ENCODE measurements at regions not wholly inside any gene's neighbourhood (a gene's known extent, or its start where the extent isn't known, plus 50 kb on each side); places are given as distances from the start of the nearest gene placed in this dataset.

DNA sequence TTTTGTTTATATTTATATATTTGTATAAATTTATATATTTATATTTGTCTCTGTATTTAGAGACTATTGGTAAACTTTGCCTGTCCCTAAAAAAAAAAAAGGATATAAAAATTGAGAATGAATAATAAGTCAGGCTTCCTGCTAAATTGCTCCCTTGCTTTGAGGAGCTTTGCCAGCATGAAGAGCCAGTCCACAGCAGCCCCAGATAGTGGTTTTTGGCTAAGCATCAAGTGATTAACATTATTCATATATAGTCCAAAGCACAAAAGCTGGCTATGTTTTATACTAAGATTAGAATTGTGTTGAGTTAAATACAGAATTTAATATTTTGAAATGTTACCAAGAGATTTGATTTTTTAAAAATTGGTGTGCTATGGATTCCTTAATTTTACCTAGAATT is 264.9 kb upstream of the FERD3L start:
- TF ChIP-seq, protein P1, sequence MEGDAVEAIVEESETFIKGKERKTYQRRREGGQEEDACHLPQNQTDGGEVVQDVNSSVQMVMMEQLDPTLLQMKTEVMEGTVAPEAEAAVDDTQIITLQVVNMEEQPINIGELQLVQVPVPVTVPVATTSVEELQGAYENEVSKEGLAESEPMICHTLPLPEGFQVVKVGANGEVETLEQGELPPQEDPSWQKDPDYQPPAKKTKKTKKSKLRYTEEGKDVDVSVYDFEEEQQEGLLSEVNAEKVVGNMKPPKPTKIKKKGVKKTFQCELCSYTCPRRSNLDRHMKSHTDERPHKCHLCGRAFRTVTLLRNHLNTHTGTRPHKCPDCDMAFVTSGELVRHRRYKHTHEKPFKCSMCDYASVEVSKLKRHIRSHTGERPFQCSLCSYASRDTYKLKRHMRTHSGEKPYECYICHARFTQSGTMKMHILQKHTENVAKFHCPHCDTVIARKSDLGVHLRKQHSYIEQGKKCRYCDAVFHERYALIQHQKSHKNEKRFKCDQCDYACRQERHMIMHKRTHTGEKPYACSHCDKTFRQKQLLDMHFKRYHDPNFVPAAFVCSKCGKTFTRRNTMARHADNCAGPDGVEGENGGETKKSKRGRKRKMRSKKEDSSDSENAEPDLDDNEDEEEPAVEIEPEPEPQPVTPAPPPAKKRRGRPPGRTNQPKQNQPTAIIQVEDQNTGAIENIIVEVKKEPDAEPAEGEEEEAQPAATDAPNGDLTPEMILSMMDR (conservative IDR thresholded peaks at IDR 0.05; ENCODE audit: low read depth in 2 of 2), result no peak
- no peak for TF ChIP-seq EZH2 (IDR thresholded peaks at IDR 0.05; ENCODE audit: low read depth, unreplicated experiment)
- TF ChIP-seq STAT1 (IDR thresholded peaks at IDR 0.05; ENCODE audit: unreplicated experiment), result no peak
